Cardiac muscle cell (in vitro differentiated cells and primary cell): ENCODE measurements at regions not wholly inside any gene's neighbourhood (a gene's known extent, or its start where the extent isn't known, plus 50 kb on each side); places are given as distances from the start of the nearest gene placed in this dataset.

Experiments
- DNase-seq, 2 donors: peaks; one replicate each; pipeline versions ENCODE4 v3.0.0 to v3.0.0-alpha.2; 2010 to 2017; ENCODE audit warnings: low read depth in 1 of 2, low spot score in 1 of 2
- H3K27ac ChIP-seq: fragments of 200-600 bp; sonication (generic); 2 replicates; pipeline ENCODE4 v1.5.1; 2016
- H3K27me3 ChIP-seq: fragments of 200-600 bp; sonication (generic); 2 replicates; pipeline ENCODE4 v1.6.0; 2016; ENCODE audit warnings: control low read depth
- H3K36me3 ChIP-seq: fragments of 200-600 bp; sonication (generic); 2 replicates; pipeline ENCODE4 v1.5.1; 2016; ENCODE audit warnings: control low read depth
- H3K4me1 ChIP-seq: fragments of 200-600 bp; sonication (generic); 2 replicates; pipeline ENCODE4 v1.8.1; 2017; ENCODE audit warnings: low read depth, mild to moderate bottlenecking, mixed run types
- H3K4me3 ChIP-seq: fragments of 200-600 bp; sonication (generic); 2 replicates; pipeline ENCODE4 v1.5.1; 2016; ENCODE audit warnings: mild to moderate bottlenecking
- H3K9me3 ChIP-seq: fragments of 200-600 bp; sonication (generic); 2 replicates; pipeline ENCODE4 v1.5.1; 2017; ENCODE audit warnings: low read depth, mild to moderate bottlenecking, control low read depth
- CTCF ChIP-seq: IDR thresholded peaks from 2 replicates; pipeline ENCODE4 v1.5.1; 2012; ENCODE audit warnings: low read depth, mild to moderate bottlenecking, low read length

- TF ChIP-seq CTCF = no peak
- no peak for DNase-seq
- H3K27ac ChIP-seq = no peak overlapping the region
- H3K9me3 ChIP-seq = no peaks in the 10 kb centered on the region
- no peaks in the 10 kb centered on the region for H3K36me3 ChIP-seq
- peaks cover 8% of the 10 kb centered on the region for H3K27me3 ChIP-seq
- no peaks in the 10 kb centered on the region for H3K4me1 ChIP-seq
- H3K4me3 ChIP-seq = no peak overlapping the region
Measured at GRCh38 chr12:107480836-107481608, 204.6 kb upstream of the PWP1 start.

- no peak overlapping the region for H3K27ac ChIP-seq
- no peaks in the 10 kb centered on the region for H3K36me3 ChIP-seq
- H3K9me3 ChIP-seq = no peaks in the 10 kb centered on the region
- TF ChIP-seq CTCF = no peak
- peaks cover 2% of the 10 kb centered on the region for H3K27me3 ChIP-seq
- H3K4me1 ChIP-seq = no peaks in the 10 kb centered on the region
- no peak for DNase-seq
- no peak overlapping the region for H3K4me3 ChIP-seq
Measured at GRCh38 chr12:107484230-107484629, 201.4 kb upstream of the PWP1 start.

- Histone ChIP-seq H3K4me1 (no peaks in the 10 kb centered on the region), H3K9me3 (no peaks in the 10 kb centered on the region), H3K27me3 (no peaks in the 10 kb centered on the region), H3K27ac (no peak overlapping the region), H3K36me3 (no peaks in the 10 kb centered on the region), H3K4me3 (no peak overlapping the region)
- no peak for DNase-seq
- no peak for TF ChIP-seq CTCF
Measured at GRCh38 chr12:107484941-107485340, 200.7 kb upstream of the PWP1 start.

- H3K4me1 ChIP-seq = no peaks in the 10 kb centered on the region
- TF ChIP-seq CTCF = no peak
- no peaks in the 10 kb centered on the region for H3K27me3 ChIP-seq
- DNase-seq = no peak
- no peak overlapping the region for H3K27ac ChIP-seq
- no peak overlapping the region for H3K4me3 ChIP-seq
- no peaks in the 10 kb centered on the region for H3K36me3 ChIP-seq
- no peaks in the 10 kb centered on the region for H3K9me3 ChIP-seq
Measured at GRCh38 chr12:107485731-107486130, 199.9 kb upstream of the PWP1 start.

GRCh38 chr12:107486140-107486892, 199.3 kb upstream of the PWP1 start:
- no peak for DNase-seq
- TF ChIP-seq CTCF = no peak
- no peaks in the 10 kb centered on the region for H3K27me3 ChIP-seq
- no peaks in the 10 kb centered on the region for H3K36me3 ChIP-seq
- no peaks in the 10 kb centered on the region for H3K9me3 ChIP-seq
- H3K27ac ChIP-seq = no peak overlapping the region
- H3K4me3 ChIP-seq = no peak overlapping the region
- no peaks in the 10 kb centered on the region for H3K4me1 ChIP-seq
